NT2/D1 (cell line): ENCODE measurements at regions not wholly inside any gene's neighbourhood (a gene's known extent, or its start where the extent isn't known, plus 50 kb on each side); places are given as distances from the start of the nearest gene placed in this dataset.

Experiments used
- DNase-seq: peaks from one replicate; pipeline ENCODE4 v3.0.0-alpha.2; 2011; ENCODE audit warnings: low read depth, low spot score
- H3K27me3 ChIP-seq: 2 replicates; pipeline ENCODE4 v1.6.0; 2011; ENCODE audit warnings: mild to moderate bottlenecking; ENCODE audit not compliant: insufficient read length, insufficient read depth
- H3K36me3 ChIP-seq: 2 replicates; pipeline ENCODE4 v1.6.1; 2011; ENCODE audit warnings: mild to moderate bottlenecking, low read length, mixed read lengths; ENCODE audit not compliant: insufficient read depth, insufficient read length
- H3K4me1 ChIP-seq: 2 replicates; pipeline ENCODE4 v1.5.1; 2011; ENCODE audit not compliant: insufficient read depth, insufficient read length
- H3K4me3 ChIP-seq: 2 replicates; pipeline ENCODE4 v1.5.1; 2011; ENCODE audit warnings: low read depth; ENCODE audit not compliant: insufficient read length
- H3K9ac ChIP-seq: 2 replicates; pipeline ENCODE4 v1.6.0; 2011; ENCODE audit warnings: low read depth; ENCODE audit not compliant: insufficient read length
- H3K9me3 ChIP-seq: 2 replicates; pipeline ENCODE4 v1.5.1; 2011; ENCODE audit warnings: mild to moderate bottlenecking, low read length; ENCODE audit not compliant: insufficient read depth
- SUZ12 ChIP-seq: IDR thresholded peaks from 2 replicates; pipeline ENCODE4 v1.6.1; 2011; ENCODE audit not compliant: insufficient read length, insufficient read depth; ENCODE audit errors: extremely low read depth
- YY1 ChIP-seq: IDR thresholded peaks from 2 replicates; pipeline ENCODE4 v1.6.1; 2011; ENCODE audit not compliant: insufficient read length, insufficient read depth
- ZNF274 ChIP-seq: IDR thresholded peaks from 2 replicates; pipeline ENCODE4 v1.6.1; 2011; ENCODE audit warnings: mild to moderate bottlenecking, low read depth, low read length

DNA sequence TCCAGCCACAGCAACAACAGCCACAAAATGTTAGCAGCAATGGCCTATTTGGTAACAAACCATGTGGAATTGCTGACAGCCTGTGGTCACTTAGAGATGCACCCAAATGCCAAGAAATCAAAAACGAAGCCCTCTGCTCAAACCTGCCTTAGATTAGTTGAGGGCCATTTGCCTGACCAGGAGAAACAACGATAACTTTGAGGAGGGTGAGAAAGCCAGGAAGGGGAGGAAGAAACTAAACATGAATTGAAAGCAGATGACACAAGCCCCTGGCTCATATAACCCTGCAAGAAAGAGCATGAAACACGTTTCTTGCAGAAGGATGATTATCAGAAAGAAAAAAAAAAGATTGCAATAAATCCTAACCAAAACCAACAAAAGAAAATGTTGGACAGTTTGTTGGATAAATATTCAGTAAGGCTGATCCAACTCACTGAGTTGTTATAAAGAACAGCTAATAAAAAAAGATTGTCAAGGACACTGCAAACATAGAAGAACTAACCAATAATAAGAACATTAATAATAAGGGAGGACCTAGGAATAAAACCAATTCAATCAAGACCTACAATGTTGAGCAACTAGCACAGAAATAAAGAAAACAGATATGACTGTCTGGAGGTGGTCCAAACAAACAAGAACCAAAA is 140.5 kb upstream of the SLC30A5 start:
- peaks cover 3% of the 10 kb centered on the region for H3K4me1 ChIP-seq
- no peaks in the 10 kb centered on the region for H3K36me3 ChIP-seq
- H3K27me3 ChIP-seq: no peaks in the 10 kb centered on the region
- TF ChIP-seq ZNF274 (no peak), YY1 (no peak), SUZ12 (no peak)
- no peak for DNase-seq
- H3K9ac ChIP-seq: no peak overlapping the region
- H3K4me3 ChIP-seq: no peak overlapping the region
- H3K9me3 ChIP-seq: no peaks in the 10 kb centered on the region

DNA sequence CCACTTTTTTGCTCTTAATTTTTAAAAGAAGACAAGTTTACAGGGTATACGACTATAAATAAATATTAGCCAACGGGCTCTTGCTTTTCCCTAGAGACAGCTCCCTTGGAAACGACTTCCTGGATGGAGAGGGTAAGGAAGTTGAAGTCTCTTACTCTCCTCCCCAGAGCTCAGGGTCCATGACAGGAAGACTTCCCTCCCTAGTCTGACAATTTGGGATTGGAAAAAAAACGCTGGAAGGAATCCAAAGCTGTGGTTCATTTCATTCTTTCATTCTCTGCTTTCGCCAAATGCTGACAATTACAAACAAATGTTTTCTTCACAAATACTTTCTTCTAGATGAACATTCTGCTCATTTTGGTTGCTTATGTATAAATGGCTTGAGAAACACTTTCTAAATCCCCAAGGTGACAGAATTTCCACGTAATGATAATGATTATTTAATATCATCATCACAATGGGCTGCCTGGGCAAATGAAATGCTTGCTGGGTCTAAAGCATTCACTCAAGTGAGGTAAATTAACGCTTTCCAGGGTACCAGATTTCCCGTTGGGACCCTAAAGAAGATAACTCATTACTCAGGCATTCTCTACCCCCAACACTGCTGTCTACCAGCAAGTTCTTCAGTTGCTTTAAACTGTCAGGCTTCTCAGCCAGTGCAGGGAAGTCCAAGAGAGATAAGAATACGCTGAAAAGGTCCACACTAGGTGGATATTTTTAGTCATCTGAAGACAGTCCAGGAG is 139.8 kb upstream of the SLC30A5 start:
- no peak for DNase-seq
- Histone ChIP-seq H3K4me1 (peaks cover 3% of the 10 kb centered on the region), H3K9ac (no peak overlapping the region), H3K9me3 (no peaks in the 10 kb centered on the region), H3K36me3 (no peaks in the 10 kb centered on the region), H3K4me3 (no peak overlapping the region), H3K27me3 (no peaks in the 10 kb centered on the region)
- TF ChIP-seq YY1 (no peak), ZNF274 (no peak), SUZ12 (no peak)

DNA sequence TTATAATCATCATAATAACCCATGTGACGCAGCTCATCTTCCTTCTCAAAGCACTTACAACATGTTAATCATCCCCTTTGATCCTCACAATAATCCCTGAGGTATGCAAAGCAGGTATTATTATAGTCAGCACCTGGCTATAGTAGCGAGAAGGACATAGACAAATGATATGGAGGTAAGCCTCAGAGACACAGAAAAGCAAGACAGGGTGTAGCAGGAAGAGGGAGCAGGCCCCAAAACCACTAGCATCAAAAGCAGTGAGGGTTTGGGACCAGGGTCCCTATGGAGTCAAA is 139.2 kb upstream of the SLC30A5 start:
- H3K9ac ChIP-seq: no peak overlapping the region
- H3K36me3 ChIP-seq: no peaks in the 10 kb centered on the region
- TF ChIP-seq ZNF274: no peak
- no peak for TF ChIP-seq YY1
- no peak for TF ChIP-seq SUZ12
- H3K27me3 ChIP-seq: no peaks in the 10 kb centered on the region
- DNase-seq: no peak
- no peak overlapping the region for H3K4me3 ChIP-seq
- H3K4me1 ChIP-seq: peaks cover 2% of the 10 kb centered on the region
- no peaks in the 10 kb centered on the region for H3K9me3 ChIP-seq

DNA sequence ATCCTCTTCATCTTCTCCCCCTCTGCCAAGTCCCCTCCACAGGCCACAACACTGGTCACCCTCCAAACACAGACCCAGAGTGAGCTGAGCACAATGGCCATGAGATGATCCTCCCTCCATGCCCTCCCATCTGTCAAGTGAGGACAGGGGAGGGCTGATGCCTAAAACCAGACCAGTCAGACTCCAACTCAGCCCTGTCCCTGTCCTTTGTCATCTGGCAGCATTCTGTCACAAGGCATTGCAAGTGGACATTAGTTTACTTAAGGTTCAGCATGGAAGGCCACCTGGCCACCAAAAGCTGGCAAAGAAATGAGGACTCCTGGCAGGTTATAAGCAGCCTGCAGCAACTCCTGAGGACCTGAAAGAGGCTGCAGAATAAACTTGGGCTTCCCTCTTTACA is 136.2 kb upstream of the SLC30A5 start:
- TF ChIP-seq ZNF274 (no peak), YY1 (no peak), SUZ12 (no peak)
- DNase-seq: no peak
- Histone ChIP-seq H3K9me3 (no peaks in the 10 kb centered on the region), H3K36me3 (no peaks in the 10 kb centered on the region), H3K4me1 (no peaks in the 10 kb centered on the region), H3K27me3 (no peaks in the 10 kb centered on the region), H3K4me3 (no peak overlapping the region), H3K9ac (no peak overlapping the region)

DNA sequence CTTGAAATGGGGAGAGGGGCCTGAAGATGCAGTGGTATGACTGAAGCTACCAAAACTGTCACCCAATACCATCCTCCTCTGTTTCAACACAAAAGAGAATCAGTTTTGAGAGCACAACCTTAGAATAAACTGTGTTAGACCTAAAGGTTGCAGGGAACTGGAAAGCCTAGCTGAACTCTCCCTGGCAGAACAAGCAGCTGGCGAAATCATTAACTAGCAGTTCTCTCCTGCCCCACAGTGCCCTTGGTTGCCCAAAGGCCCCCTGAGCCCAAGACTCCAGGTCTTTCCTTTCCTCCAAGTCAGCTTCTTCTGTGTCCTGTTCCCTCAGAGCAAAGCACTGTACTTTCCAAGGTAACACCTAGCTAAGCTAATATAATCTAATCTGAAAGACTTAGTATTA is 135.4 kb upstream of the SLC30A5 start:
- no peaks in the 10 kb centered on the region for H3K36me3 ChIP-seq
- no peaks in the 10 kb centered on the region for H3K27me3 ChIP-seq
- TF ChIP-seq ZNF274: no peak
- no peak for TF ChIP-seq SUZ12
- TF ChIP-seq YY1: no peak
- no peak for DNase-seq
- H3K9me3 ChIP-seq: no peaks in the 10 kb centered on the region
- no peak overlapping the region for H3K4me3 ChIP-seq
- no peaks in the 10 kb centered on the region for H3K4me1 ChIP-seq
- H3K9ac ChIP-seq: no peak overlapping the region

DNA sequence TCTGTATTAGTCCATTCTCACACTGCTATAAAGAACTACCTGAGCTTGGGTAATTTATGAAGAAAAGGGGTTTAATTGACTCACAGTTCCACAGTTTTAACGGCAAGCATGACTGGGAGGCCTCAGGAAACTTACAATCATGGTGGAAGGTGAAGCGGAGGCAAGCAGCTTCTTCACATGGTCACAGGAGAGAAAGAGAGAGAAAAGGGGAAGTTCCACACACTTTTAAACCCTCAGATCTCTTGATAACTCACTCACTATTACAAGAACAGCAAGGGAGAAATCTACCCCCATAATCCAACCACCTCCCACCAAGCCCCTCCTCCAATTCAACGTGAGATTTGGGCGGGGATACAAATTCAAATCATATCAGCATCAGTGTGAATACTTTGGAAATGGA is 133.4 kb upstream of the SLC30A5 start:
- Histone ChIP-seq H3K9me3 (no peaks in the 10 kb centered on the region), H3K9ac (no peak overlapping the region), H3K36me3 (no peaks in the 10 kb centered on the region), H3K4me1 (no peaks in the 10 kb centered on the region), H3K27me3 (no peaks in the 10 kb centered on the region), H3K4me3 (no peak overlapping the region)
- no peak for DNase-seq
- TF ChIP-seq SUZ12: no peak
- TF ChIP-seq ZNF274: no peak
- TF ChIP-seq YY1: no peak

DNA sequence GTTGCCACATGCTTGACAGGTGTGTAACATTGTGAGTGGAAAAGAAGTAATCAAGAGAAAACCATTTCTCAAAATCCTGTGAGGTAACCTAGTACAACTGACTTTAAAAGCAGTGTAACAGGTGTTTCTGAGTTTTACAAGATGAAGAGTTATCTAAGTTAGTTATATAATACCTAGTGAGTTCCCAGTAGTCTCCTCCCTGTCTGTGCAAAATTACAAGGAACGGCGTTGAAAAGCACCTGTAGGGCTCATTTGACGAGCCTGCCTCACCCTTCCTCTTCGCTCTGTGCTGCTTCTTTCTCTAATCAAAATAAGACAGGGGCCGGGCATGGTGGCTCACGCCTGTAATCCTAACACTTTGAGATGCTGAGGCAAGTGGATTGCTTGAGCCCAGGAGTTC is 132.9 kb upstream of the SLC30A5 start:
- Histone ChIP-seq H3K9me3 (no peaks in the 10 kb centered on the region), H3K9ac (no peak overlapping the region), H3K36me3 (no peaks in the 10 kb centered on the region), H3K4me1 (no peaks in the 10 kb centered on the region), H3K27me3 (no peaks in the 10 kb centered on the region), H3K4me3 (no peak overlapping the region)
- no peak for DNase-seq
- no peak for TF ChIP-seq ZNF274

DNA sequence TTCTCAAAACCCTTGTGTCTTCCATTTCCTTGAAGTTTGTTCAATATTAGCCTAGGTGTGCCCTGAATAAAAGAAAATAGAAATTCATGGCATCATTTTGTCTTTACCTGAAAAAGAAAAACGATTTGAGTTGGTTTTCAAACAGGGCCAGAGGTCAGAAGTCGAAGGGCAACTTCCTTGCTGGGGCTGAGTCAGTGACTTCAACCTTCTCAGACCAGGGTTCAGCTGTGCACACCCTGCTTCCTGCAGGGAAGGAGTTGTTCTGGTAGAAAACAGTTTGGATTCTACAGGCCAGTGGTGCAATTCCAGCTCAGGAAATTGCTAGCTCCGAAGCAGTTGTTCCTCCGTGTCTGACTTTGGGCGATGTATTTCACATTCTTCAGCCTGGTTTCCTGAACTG is 132.1 kb upstream of the SLC30A5 start:
- no peaks in the 10 kb centered on the region for H3K9me3 ChIP-seq
- no peaks in the 10 kb centered on the region for H3K4me1 ChIP-seq
- DNase-seq: no peak
- no peaks in the 10 kb centered on the region for H3K36me3 ChIP-seq
- no peaks in the 10 kb centered on the region for H3K27me3 ChIP-seq
- H3K9ac ChIP-seq: no peak overlapping the region
- no peak for TF ChIP-seq YY1
- no peak for TF ChIP-seq ZNF274
- no peak for TF ChIP-seq SUZ12
- H3K4me3 ChIP-seq: no peak overlapping the region
